Loucy (cell line): ENCODE measurements at regions not wholly inside any gene's neighbourhood (a gene's known extent, or its start where the extent isn't known, plus 50 kb on each side); places are given as distances from the start of the nearest gene placed in this dataset.

Experiments
- H2AFZ ChIP-seq: fragments of 200-600 bp; sonication (generic); 2 replicates; pipeline ENCODE4 v1.6.0; 2016; ENCODE audit warnings: antibody characterized with exemption, mild to moderate bottlenecking, low read length, moderate library complexity
- H3F3A ChIP-seq: fragments of 200-600 bp; 2 replicates; pipeline ENCODE4 v1.6.0; 2016; ENCODE audit warnings: antibody characterized with exemption, low read depth, mild to moderate bottlenecking
- H3K27me3 ChIP-seq: fragments of 200-600 bp; sonication (generic); 2 replicates; pipeline ENCODE4 v1.6.1; 2014; ENCODE audit warnings: low read length, mild to moderate bottlenecking; ENCODE audit not compliant: insufficient read depth, poor library complexity, severe bottlenecking
- H3K36me3 ChIP-seq: fragments of 200-600 bp; sonication (generic); 2 replicates; pipeline ENCODE4 v1.6.1; 2016; ENCODE audit warnings: low read length; ENCODE audit not compliant: insufficient read depth
- H3K4me1 ChIP-seq: fragments of 200-600 bp; sonication (generic); 2 replicates; pipeline ENCODE4 v1.5.1; 2014; ENCODE audit warnings: low read length, mild to moderate bottlenecking; ENCODE audit not compliant: insufficient read depth, poor library complexity, severe bottlenecking
- H3K4me2 ChIP-seq: fragments of 200-600 bp; sonication (generic); 2 replicates; pipeline ENCODE4 v1.6.0; 2014; ENCODE audit warnings: antibody characterized with exemption, low read length, low read depth, mild to moderate bottlenecking; ENCODE audit not compliant: poor library complexity, severe bottlenecking
- H3K4me3 ChIP-seq: fragments of 200-600 bp; sonication (generic); 2 replicates; pipeline ENCODE4 v1.5.1; 2014; ENCODE audit warnings: low read length, mild to moderate bottlenecking, mixed read lengths; ENCODE audit not compliant: poor library complexity, severe bottlenecking
- H3K79me2 ChIP-seq: fragments of 200-600 bp; sonication (generic); 2 replicates; pipeline ENCODE4 v1.6.1; 2014; ENCODE audit warnings: low read length; ENCODE audit not compliant: insufficient read depth
- H3K9ac ChIP-seq: fragments of 200-600 bp; sonication (generic); 2 replicates; pipeline ENCODE4 v1.6.0; 2014; ENCODE audit warnings: mild to moderate bottlenecking, low read depth, low read length, moderate library complexity; ENCODE audit not compliant: poor library complexity, severe bottlenecking
- H3K9me2 ChIP-seq: fragments of 200-600 bp; sonication (generic); replicated peaks from 2 replicates; pipeline ENCODE4 v1.6.1; 2016; ENCODE audit warnings: low read depth, low read length, mixed read lengths
- H3K9me3 ChIP-seq: fragments of 200-600 bp; sonication (generic); 2 replicates; pipeline ENCODE4 v1.6.1; 2014; ENCODE audit warnings: mild to moderate bottlenecking, antibody characterized with exemption, low read length, low read depth; ENCODE audit not compliant: insufficient read depth
- H4K20me1 ChIP-seq: fragments of 200-600 bp; sonication (generic); 2 replicates; pipeline ENCODE4 v1.6.0; 2014; ENCODE audit warnings: antibody characterized with exemption, low read length, mild to moderate bottlenecking; ENCODE audit not compliant: insufficient read depth, poor library complexity, severe bottlenecking
- CTCF ChIP-seq: fragments of 200-600 bp; sonication (generic); conservative IDR thresholded peaks from 2 replicates; pipeline ENCODE4 v1.5.1; 2014; ENCODE audit warnings: mild to moderate bottlenecking, antibody characterized with exemption, low read length
- EZH2phosphoT487 ChIP-seq: fragments of 200-600 bp; IDR thresholded peaks from 2 replicates; pipeline ENCODE4 v1.6.1; 2018; ENCODE audit warnings: antibody characterized with exemption, mild to moderate bottlenecking, moderate library complexity, borderline replicate concordance

GRCh38 chr5:117296872-117297271, 722.2 kb upstream of the SEMA6A start:
- Histone ChIP-seq H3K4me1 (no peaks in the 10 kb centered on the region), H3K9me3 (no peaks in the 10 kb centered on the region), H3K9me2 (no peaks in the 10 kb centered on the region), H3K36me3 (no peaks in the 10 kb centered on the region), H2AFZ (no peak overlapping the region), H4K20me1 (no peaks in the 10 kb centered on the region), H3K79me2 (no peaks in the 10 kb centered on the region), H3K4me3 (no peak overlapping the region), H3K27me3 (no peaks in the 10 kb centered on the region), H3K4me2 (no peak overlapping the region), H3K9ac (no peak overlapping the region), H3F3A (no peaks in the 10 kb centered on the region)
- no peak for TF ChIP-seq CTCF

GRCh38 chr5:117295941-117296340, 721.3 kb upstream of the SEMA6A start:
- Histone ChIP-seq H3K4me1 (no peaks in the 10 kb centered on the region), H3K4me2 (no peak overlapping the region), H3K9ac (no peak overlapping the region), H3K4me3 (no peak overlapping the region), H3K36me3 (no peaks in the 10 kb centered on the region), H4K20me1 (no peaks in the 10 kb centered on the region), H3F3A (no peaks in the 10 kb centered on the region), H2AFZ (no peak overlapping the region), H3K79me2 (no peaks in the 10 kb centered on the region), H3K9me3 (no peaks in the 10 kb centered on the region), H3K9me2 (no peaks in the 10 kb centered on the region), H3K27me3 (no peaks in the 10 kb centered on the region)
- TF ChIP-seq EZH2phosphoT487 (no peak), CTCF (no peak)

GRCh38 chr5:117286813-117287212, 712.2 kb upstream of the SEMA6A start:
- Histone ChIP-seq H3K4me2 (no peak overlapping the region), H3K4me1 (no peaks in the 10 kb centered on the region), H3K36me3 (no peaks in the 10 kb centered on the region), H3K27me3 (no peaks in the 10 kb centered on the region), H3K4me3 (no peak overlapping the region), H3K9me2 (no peaks in the 10 kb centered on the region), H2AFZ (no peak overlapping the region), H3K79me2 (no peaks in the 10 kb centered on the region), H4K20me1 (no peaks in the 10 kb centered on the region), H3K9me3 (no peaks in the 10 kb centered on the region), H3K9ac (no peak overlapping the region), H3F3A (no peaks in the 10 kb centered on the region)
- TF ChIP-seq CTCF (no peak), EZH2phosphoT487 (no peak)
